ENCODE measurements at regions not wholly inside any gene's neighbourhood (a gene's known extent, or its start where the extent isn't known, plus 50 kb on each side); places are given as distances from the start of the nearest gene placed in this dataset.
"Not testable (repeated sequence)": the region's sequence is repeated elsewhere in the genome, so short reads cannot be mapped to it uniquely, and the experiment has no call there.

GRCh38 chr7:68321776-68322496, 1276.3 kb upstream of the AUTS2 start:
- no peak for DNase-seq

DNA sequence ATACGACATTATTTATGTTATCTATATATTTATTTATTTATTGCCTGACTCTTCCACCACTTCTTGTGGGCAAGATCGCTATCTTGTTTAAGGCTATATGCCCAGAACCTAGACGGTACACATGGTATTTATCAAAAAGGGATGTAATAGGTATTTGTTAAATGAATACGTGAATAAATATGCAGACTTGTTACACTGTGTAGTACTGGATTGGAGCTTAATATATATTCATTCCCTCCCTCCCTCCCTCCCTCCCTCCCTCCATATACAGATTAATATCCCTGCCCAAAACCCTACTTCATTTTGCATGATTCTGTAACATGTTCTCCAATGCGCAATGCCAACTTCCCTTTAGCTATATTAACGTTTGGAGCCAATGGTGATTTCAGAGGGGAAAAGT, 1273.7 kb upstream of the AUTS2 start:
- DNase-seq, result no peak

DNA sequence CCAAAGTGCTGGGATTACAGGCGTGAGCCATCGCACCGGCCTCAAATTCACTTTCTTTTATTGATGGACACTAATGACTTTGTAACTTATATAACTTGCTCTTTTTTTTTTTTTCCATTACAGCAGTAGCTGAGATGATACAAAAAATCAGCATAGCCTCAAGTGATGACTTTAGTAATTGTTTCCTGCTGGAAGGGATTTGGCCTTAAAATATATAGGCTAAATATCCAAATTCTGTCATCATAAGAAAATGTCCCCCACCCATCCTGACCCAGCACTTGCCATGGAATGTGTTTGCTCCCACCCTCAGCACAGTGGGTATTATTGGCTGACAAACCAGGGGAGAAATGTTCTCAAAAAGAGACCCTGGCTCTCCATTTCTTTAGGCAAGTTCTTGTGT, 1264.1 kb upstream of the AUTS2 start:
- no peak for DNase-seq

- DNase-seq, result no peak
Measured at GRCh38 chr7:68334636-68335272, 1263.5 kb upstream of the AUTS2 start.

- DNase-seq, result no peak
Measured at GRCh38 chr7:68336594-68336993, 1261.7 kb upstream of the AUTS2 start.

DNA sequence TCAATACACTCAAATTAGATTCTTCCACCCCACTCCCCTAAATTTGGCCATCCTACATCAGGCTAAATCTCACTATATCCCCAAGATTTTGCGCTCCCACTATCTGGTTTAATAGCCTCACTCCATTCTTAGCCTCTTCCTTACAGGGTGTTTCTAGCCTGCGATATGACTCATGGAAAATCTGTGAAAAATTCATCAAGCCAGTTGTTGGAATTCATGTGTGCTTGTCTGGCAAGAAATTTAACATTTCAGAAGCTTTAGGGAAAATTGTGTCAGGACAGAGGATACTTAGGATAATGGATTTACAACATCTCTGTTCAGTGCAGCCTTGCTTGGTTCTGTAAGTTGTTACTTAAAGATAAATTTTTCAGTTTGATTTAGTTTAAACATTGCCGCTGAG, 1249.9 kb upstream of the AUTS2 start:
- no peak for DNase-seq

DNA sequence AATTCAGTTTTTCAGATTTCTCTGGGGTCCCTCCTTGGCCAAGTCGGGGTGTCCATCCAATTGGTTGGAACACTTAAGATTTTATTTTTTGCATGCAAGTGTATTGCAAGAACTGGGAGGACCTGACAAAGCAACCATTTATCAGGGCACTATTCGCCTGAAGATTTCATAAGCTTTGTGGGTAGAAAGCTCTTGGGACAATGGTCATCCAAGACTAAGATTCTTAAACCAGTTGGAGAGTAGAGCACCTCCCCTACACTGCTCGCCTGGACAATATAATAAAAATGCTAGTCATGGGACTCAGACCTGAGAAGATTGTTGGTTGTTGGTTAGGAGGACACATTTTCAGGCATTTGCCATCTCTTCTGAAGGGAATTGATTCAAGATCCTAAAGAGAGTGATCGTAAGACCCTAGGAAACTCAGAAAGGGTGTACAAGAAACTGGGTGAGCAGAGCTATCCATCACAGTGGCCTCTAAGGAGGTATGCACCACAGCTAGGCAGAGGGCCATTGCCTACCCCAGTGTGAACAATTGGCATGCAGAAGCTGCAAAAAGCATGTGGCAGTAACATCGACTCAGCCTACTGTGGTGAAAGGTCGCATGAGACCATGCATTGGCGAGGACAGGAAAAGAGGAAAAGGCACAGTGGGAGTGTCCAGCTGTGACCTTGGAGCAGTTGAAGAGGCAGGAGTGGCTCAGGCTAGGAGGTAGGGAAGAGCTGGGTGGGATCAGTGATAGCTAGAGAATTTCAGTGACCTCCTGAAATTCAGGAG, 1235.3 kb upstream of the AUTS2 start:
- no peak for DNase-seq

DNA sequence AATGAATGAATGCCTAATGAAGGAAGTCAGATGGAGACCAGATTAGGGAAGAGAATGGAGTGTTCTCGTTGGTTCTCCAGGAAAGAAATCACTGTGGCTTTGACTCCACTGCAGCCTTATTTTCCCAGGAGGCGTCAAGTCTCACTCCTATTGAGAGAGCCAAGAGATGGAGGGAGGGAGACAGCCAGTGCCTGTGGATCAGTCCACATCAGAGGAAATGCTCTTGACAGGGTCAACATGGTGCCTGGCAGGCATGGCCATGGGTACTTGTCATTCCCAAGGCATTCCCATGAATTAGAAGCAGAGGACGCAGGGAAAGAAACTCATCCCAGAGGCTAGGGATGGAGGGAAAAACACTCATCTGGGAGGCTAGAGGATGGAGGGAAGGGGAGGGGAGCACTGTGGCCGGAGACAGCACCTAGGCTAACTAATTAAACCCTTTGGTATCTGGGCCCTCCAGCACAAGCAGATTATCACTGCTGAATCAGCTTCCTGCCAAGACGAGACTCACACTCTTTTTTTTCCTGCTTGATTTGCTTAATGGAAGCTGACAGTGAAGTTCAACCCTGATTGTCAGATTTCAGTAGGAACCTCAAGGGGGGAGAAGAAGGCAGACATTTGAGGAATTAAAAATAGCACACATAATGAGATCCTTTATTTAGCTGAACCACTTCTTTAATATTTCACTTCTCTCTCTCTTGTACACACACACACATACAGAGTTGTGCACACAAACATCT, 1233.2 kb upstream of the AUTS2 start:
- no peak for DNase-seq

DNA sequence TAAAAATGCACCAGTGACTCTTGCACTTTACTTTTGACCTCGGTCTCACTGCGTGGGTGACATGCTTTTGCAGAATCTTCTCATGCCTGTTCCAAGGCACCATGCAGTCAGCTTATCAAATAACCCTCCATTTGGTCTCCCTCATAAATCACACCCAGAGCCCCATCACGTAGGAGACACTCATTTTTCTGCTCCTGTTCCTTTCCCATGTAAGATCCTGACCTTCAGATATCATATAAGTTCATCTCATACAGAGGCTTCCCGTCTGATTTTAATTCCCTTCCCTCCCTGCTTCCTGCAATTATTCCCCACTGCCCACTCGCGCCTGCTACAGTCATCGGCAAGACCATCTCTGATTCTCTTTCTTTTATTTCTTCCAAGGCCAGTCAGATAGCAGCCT, 1226.3 kb upstream of the AUTS2 start:
- no peak for DNase-seq

DNA sequence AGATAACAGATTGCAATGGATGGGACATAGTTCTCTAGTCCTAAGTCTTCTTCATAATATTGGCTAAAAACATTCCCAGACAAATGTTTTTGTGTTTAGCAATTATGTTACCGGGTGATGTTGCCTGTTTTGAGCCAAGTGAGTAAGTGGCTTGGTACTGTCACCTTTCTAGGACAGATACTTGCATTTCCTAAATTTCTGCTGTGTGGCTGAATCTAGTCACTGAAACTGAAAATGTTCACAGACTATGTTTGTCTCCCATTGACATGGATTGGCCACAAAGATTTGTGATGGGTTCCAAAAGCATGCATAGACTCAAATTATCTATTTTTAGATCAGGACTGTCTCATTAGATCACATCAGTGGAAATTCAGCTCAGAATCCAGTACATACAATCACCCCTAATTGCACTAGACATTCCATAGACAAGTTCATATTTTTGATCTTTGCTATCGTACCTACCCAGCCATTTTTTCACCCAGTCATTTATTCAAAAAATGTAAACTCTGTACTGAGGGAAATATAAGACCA, 1222.1 kb upstream of the AUTS2 start:
- no peak for DNase-seq

- DNase-seq, result no peak
Measured at GRCh38 chr7:68381731-68382130, 1216.5 kb upstream of the AUTS2 start.

DNA sequence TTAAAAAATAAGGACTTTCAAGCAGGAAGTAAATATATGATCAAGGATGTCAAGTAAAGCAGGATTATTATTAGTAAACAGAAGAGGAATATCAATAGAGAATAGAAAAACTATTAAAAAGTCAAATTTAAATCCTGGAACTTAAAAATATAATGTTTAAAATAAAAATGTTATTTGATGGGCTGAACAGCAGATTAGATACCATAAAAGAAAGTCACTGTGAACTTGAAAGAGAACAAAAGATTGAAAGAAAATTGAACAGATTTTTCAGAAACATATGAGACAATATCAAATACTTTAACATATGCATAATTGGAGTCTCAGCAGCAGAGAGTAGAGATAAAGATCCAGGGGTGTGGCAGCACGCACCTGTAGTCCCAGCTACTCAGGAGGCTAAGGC, 1213.7 kb upstream of the AUTS2 start:
- no peak for DNase-seq

DNA sequence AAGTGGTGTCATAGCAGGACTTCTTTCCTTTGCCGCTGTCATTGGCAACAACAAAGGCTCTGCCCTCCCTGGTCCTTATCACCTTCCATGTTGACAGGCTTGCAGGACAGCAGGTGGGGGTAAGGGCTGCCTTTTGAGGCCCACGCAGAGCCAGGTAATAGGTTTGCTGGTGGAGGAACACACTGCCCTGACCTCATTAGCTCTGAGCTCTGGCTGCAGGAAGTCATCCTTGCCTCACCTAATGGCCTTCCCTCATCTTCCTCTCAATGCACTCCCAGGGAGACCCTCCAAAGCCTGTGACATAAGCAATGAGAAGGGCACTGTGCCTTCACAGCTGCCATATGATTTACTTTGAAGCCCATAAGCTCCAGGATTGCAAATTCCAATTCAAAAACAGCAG, 1205.2 kb upstream of the AUTS2 start:
- DNase-seq, result no peak

DNA sequence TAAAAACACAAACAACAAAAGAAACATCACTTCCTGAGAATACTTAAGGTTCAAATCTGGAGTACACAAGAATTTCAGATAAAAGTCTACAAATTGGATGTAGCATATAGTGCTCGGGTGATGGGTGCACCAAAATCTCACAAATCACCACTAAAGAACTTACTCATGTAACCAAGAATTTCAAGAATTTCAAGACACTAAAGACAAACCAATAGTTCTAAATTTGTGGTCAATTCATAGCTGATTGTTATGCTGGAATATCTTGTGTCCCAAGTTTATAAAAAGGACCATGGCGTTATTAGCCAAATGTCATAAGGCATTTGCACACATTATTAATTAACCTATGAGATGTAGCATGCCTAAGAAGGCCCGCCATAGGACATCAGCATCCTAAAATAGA, 1204.1 kb upstream of the AUTS2 start:
- DNase-seq, result no peak

DNA sequence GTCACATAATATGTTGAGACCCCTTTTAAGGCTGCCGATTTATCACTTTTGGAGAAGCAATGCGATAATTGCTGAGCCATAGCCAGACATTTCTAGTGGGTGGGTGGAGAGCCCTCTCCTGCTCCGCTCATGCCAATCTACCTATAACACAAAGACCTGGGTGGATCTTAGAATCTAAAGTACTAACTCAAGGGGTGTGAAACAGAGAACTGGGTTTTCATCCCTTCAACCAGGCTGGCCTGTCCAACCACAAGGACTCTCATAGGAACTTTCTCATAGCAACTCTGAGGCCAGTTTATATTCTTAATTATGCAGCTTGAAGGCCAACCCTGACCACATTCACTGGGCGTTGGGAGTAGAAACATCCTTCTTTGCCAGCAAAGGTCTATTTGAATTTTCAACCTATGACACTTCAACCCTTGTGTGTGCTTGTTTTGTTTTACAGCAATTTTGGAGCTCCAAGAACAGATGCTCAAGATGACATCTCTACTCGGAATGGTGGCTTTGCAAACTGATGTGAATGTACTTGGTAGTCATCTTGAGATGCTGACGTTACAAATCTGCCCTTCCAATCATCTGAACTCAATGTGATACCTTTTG, 1198.2 kb upstream of the AUTS2 start:
- no peak for DNase-seq

GRCh38 chr7:68400783-68401182, 1197.5 kb upstream of the AUTS2 start:
- DNase-seq, result no peak

DNA sequence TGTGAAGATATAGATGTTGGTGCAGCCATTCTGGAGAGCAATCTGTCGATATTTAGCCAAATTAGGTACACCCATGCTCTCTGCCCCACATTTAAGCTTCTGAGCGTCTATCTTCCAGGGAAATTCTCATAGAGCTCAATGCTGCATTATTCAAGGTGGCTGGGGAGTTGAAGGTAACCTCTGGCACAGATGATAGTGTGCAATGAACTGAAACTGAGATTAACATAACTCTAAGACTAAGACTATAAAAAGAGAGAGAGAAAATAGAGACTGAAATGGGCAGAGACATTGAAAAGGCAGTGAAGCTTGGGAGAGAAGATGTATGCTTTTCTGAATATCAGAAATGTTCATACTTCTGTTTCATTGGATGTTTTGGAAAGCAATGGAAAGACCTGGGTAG, 1197.0 kb upstream of the AUTS2 start:
- no peak for DNase-seq

DNA sequence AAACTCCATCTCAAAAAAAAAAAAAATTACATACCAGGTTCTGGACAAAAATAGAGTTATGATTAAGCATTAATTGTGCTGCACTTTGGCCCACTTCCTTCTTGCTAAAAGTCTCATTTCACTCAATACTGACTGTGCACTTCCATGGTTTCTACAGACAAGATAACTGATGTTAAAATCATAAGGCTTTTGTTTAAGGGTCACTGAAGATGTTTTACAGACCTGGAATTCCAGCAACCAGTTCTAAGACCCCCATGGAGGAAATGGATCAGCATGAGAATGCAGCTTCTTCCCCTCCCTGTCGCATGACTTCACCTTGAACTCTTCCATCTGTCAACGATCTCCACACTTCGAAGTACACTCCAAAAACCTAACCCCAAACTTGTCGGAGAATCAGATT, 1191.8 kb upstream of the AUTS2 start:
- no peak for DNase-seq

GRCh38 chr7:68407460-68407859, 1190.8 kb upstream of the AUTS2 start:
- DNase-seq, result no peak

GRCh38 chr7:68408873-68409272, 1189.4 kb upstream of the AUTS2 start:
- DNase-seq, result no peak

GRCh38 chr7:68409851-68410250, 1188.4 kb upstream of the AUTS2 start:
- DNase-seq, result no peak

DNA sequence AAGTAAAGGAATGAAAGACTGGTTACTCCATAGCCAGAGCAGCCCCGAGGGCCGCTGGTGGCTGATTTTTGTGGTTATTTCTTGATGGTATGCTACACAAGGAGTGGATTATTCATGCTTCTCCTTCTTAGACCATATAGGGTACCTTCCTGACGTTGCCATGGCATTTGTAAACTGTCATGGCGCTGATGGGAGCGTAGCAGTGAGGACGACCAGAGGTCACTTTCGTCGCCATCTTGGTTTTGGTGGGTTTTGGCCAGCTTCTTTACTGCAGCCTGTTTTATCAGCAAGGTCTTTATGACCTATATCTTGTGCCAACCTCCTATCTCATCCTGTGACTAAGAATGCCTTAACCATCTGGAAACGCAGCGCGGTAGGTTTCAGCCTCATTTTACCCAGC, 1187.6 kb upstream of the AUTS2 start:
- DNase-seq, result not testable (repeated sequence)

GRCh38 chr7:68411742-68412141, 1186.5 kb upstream of the AUTS2 start:
- DNase-seq, result no peak

Measured in DMS 273 treated with DMSO at 0.1 percent for 48 hours (cell line).